NCI-H345 treated with DMSO at 0.1 percent for 48 hours (cell line): ENCODE measurements at regions not wholly inside any gene's neighbourhood (a gene's known extent, or its start where the extent isn't known, plus 50 kb on each side); places are given as distances from the start of the nearest gene placed in this dataset.
"Not testable (repeated sequence)": the region's sequence is repeated elsewhere in the genome, so short reads cannot be mapped to it uniquely, and the experiment has no call there.

Experiments
- DNase-seq: peaks from one replicate; lab custom pipeline; 2025; ENCODE audit not compliant: unreplicated experiment; lab: John Stamatoyannopoulos, UW

GRCh38 chr6:141117874-141118273 is 1014.9 kb upstream of the GJE1 start:
- no peak for DNase-seq

- no peak for DNase-seq
Observed at GRCh38 chr6:141110481-141110880, 1022.2 kb upstream of the GJE1 start.

GRCh38 chr6:141107591-141108160 is 1025.0 kb upstream of the GJE1 start:
- no peak for DNase-seq

- DNase-seq: peak; percentile 33
Observed at GRCh38 chr6:141105481-141105880, 1027.2 kb upstream of the GJE1 start.

- DNase-seq: peak; percentile 77
Observed at GRCh38 chr6:141103246-141103645, 1029.5 kb upstream of the GJE1 start.

GRCh38 chr6:141097471-141097870 is 1035.3 kb upstream of the GJE1 start:
- DNase-seq: no peak

GRCh38 chr6:141095308-141095707 is 1037.4 kb upstream of the GJE1 start:
- no peak for DNase-seq

- DNase-seq: no peak
Observed at GRCh38 chr6:141088171-141088570, 1044.6 kb upstream of the GJE1 start.

- DNase-seq: no peak
Observed at GRCh38 chr6:141077355-141078333, 1055.1 kb upstream of the GJE1 start.

- no peak for DNase-seq
Observed at GRCh38 chr6:141057761-141058160, 1075.0 kb upstream of the GJE1 start.

- no peak for DNase-seq
Observed at GRCh38 chr6:141056945-141057625, 1075.6 kb upstream of the GJE1 start.

GRCh38 chr6:141050471-141050870 is 1082.3 kb upstream of the GJE1 start:
- no peak for DNase-seq

- DNase-seq: no peak
Observed at GRCh38 chr6:141048451-141048850, 1084.3 kb upstream of the GJE1 start.

- not testable (repeated sequence) for DNase-seq
Observed at GRCh38 chr6:141046496-141046895, 1086.2 kb upstream of the GJE1 start.

GRCh38 chr6:141041596-141042087 is 1091.1 kb upstream of the GJE1 start:
- DNase-seq: no peak

GRCh38 chr6:141035312-141036200 is 1097.2 kb upstream of the GJE1 start:
- DNase-seq: no peak

GRCh38 chr6:141033101-141033500 is 1099.6 kb upstream of the GJE1 start:
- no peak for DNase-seq

GRCh38 chr6:141029908-141030307 is 1102.8 kb upstream of the GJE1 start:
- no peak for DNase-seq

GRCh38 chr6:141028791-141029280 is 1103.9 kb upstream of the GJE1 start:
- DNase-seq: no peak

GRCh38 chr6:141026504-141026903 is 1106.2 kb upstream of the GJE1 start:
- DNase-seq: no peak
